ENCODE measurements at regions not wholly inside any gene's neighbourhood (a gene's known extent, or its start where the extent isn't known, plus 50 kb on each side); places are given as distances from the start of the nearest gene placed in this dataset.
"Not testable (repeated sequence)": the region's sequence is repeated elsewhere in the genome, so short reads cannot be mapped to it uniquely, and the experiment has no call there.

- no peaks in the 10 kb centered on the region for H3K4me1 ChIP-seq
- H3K4me3 ChIP-seq, result no peak overlapping the region
- H3K9me3 ChIP-seq, result no peaks in the 10 kb centered on the region
- no peaks in the 10 kb centered on the region for H3K36me3 ChIP-seq
- intact Hi-C loops (cut with DNase I; ENCODE audit: low total_unique reads), result no loop called here
- TF ChIP-seq, protein P1, sequence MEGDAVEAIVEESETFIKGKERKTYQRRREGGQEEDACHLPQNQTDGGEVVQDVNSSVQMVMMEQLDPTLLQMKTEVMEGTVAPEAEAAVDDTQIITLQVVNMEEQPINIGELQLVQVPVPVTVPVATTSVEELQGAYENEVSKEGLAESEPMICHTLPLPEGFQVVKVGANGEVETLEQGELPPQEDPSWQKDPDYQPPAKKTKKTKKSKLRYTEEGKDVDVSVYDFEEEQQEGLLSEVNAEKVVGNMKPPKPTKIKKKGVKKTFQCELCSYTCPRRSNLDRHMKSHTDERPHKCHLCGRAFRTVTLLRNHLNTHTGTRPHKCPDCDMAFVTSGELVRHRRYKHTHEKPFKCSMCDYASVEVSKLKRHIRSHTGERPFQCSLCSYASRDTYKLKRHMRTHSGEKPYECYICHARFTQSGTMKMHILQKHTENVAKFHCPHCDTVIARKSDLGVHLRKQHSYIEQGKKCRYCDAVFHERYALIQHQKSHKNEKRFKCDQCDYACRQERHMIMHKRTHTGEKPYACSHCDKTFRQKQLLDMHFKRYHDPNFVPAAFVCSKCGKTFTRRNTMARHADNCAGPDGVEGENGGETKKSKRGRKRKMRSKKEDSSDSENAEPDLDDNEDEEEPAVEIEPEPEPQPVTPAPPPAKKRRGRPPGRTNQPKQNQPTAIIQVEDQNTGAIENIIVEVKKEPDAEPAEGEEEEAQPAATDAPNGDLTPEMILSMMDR (IDR thresholded peaks at IDR 0.05), result no peak
- no peaks in the 10 kb centered on the region for H3K27me3 ChIP-seq
- H3K27ac ChIP-seq, result no peak overlapping the region
- no peak for DNase-seq
Observed at GRCh38 chr7:86372262-86372661, 271.4 kb upstream of the GRM3 start.

DNA sequence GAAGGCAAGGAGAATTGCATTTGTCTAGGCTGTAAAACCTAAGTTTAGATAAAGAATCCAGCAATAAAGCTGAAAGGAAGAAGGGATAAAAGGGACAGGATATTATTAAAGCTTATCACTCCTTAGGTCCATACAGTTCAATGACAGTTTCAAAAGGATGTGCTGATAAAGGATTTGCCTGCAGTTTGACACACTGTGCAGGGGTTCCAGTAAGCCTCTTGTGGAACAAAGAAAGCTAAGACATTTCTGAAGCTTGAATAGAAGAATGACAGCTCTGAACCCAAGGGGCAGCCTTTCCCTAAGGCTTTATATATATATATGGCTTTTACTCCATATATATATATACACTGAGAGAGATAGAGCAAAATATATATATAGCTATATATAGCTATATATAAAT lies 276.8 kb upstream of the GRM3 start:
- intact Hi-C loops (cut with DNase I; ENCODE audit: low total_unique reads), result no loop called here
- no peaks in the 10 kb centered on the region for H3K27me3 ChIP-seq
- H3K27ac ChIP-seq, result no peak overlapping the region
- no peak overlapping the region for H3K4me3 ChIP-seq
- no peaks in the 10 kb centered on the region for H3K9me3 ChIP-seq
- no peaks in the 10 kb centered on the region for H3K36me3 ChIP-seq
- TF ChIP-seq, protein P1 (IDR thresholded peaks at IDR 0.05), result no peak
- no peaks in the 10 kb centered on the region for H3K4me1 ChIP-seq
- no peak for DNase-seq

GRCh38 chr7:86340407-86340806 lies 303.3 kb upstream of the GRM3 start:
- H3K36me3 ChIP-seq; DNase-seq; H3K4me1 ChIP-seq; H3K4me3 ChIP-seq; intact Hi-C loops (cut with DNase I; ENCODE audit: low total_unique reads); H3K9me3 ChIP-seq; H3K27me3 ChIP-seq; H3K27ac ChIP-seq: not testable (repeated sequence)

GRCh38 chr7:86339051-86339450 lies 304.7 kb upstream of the GRM3 start:
- Histone ChIP-seq H3K27ac (no peak overlapping the region), H3K27me3 (no peaks in the 10 kb centered on the region), H3K36me3 (no peaks in the 10 kb centered on the region), H3K9me3 (no peaks in the 10 kb centered on the region), H3K4me3 (no peak overlapping the region), H3K4me1 (no peaks in the 10 kb centered on the region)
- no peak for DNase-seq
- intact Hi-C loops (cut with DNase I; ENCODE audit: low total_unique reads), result no loop called here
- TF ChIP-seq, protein P1 (IDR thresholded peaks at IDR 0.05), result no peak

DNA sequence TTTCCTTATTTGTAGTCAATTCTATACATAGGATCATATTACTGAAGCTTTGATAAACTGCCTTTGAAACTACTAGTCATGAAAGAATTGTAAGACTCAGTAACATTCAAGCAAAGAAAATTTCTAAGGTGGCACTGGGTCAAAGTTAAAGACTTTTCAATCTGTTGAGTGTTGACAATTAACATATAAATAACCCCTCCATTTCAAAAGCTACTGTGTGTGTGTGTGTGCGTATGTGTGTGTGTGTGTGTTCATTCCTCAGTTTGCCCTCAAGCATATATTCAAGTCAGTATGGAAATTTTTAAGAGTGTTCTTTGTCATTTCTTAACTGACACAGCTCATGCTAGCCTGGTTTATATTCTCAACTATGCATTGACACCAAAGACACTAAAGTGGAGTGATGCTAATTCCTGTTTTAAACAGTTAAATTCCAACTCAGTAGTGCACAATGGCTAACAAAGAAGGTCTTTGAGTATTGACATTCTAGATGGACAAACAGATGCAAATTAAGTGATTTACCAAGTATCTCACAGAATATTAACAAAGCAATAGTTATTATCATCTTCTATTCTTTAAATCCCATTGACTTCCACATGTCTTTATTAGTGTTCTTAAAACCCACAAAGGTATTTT lies 314.8 kb upstream of the GRM3 start:
- no peaks in the 10 kb centered on the region for H3K4me1 ChIP-seq
- H3K9me3 ChIP-seq, result no peaks in the 10 kb centered on the region
- no peak for DNase-seq
- H3K27me3 ChIP-seq, result no peaks in the 10 kb centered on the region
- no peaks in the 10 kb centered on the region for H3K36me3 ChIP-seq
- TF ChIP-seq, protein P1 (IDR thresholded peaks at IDR 0.05), result no peak
- no peak overlapping the region for H3K27ac ChIP-seq
- H3K4me3 ChIP-seq, result no peak overlapping the region
- intact Hi-C loops (cut with DNase I; ENCODE audit: low total_unique reads), result no loop called here

DNA sequence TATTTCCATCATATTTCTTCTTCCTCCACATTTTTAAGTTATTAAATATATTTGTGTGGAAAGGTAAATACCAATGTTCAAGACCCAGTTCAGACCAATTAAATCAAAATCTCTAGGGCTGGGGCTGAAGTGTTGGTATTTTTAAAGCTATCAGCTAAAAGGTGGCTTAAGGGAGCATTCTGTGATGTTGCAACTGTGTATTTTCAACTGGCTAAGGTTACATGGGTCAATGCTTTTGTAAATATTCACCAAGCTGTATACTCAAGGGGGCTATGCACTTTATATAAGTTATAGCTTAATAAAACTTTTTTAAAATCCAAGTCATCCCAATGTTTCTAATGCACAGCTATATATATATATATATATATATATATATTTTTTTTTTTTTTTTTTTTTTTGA lies 316.9 kb upstream of the GRM3 start:
- no peak for DNase-seq
- TF ChIP-seq, protein P1 (IDR thresholded peaks at IDR 0.05), result no peak
- intact Hi-C loops (cut with DNase I; ENCODE audit: low total_unique reads), result no loop called here
- Histone ChIP-seq H3K36me3 (no peaks in the 10 kb centered on the region), H3K27ac (no peak overlapping the region), H3K4me1 (no peaks in the 10 kb centered on the region), H3K27me3 (no peaks in the 10 kb centered on the region), H3K9me3 (no peaks in the 10 kb centered on the region), H3K4me3 (no peak overlapping the region)
